ENCODE measurements at regions not wholly inside any gene's neighbourhood (a gene's known extent, or its start where the extent isn't known, plus 50 kb on each side); places are given as distances from the start of the nearest gene placed in this dataset.

DNA sequence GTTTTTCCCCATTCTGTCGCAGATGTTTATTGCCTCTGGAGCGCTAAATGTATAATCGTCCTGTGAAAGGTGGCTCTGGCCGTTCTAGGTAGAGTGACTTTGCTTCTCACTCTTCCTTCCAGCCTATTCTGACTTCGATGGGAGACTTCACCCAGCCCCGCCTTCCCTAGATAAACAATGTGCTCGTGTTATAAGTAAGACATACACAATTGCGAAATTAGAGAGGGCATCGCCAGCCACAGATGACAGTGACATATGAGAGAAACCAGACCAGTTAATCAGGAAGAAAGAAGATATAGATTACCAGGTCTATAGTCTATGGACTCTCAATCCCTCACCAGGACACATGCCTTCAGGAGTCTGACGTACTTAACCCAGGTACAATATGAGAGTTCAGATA is 1050.5 kb upstream of the AUTS2 start:
- Histone ChIP-seq H4K20me1 (ENCODE audit: control insufficient read depth, insufficient read depth, low read depth, low read length) (no peaks in the 10 kb centered on the region), H3K36me3 (ENCODE audit: control insufficient read depth, low read length) (no peaks in the 10 kb centered on the region), H3K79me2 (ENCODE audit: control insufficient read depth, low read length) (no peaks in the 10 kb centered on the region), H3K9me3 (ENCODE audit: control insufficient read depth, insufficient read depth, low read length) (no peaks in the 10 kb centered on the region), H3K27ac (ENCODE audit: low read depth, low read length) (no peak overlapping the region), H3K27me3 (ENCODE audit: control insufficient read depth, low read length) (no peaks in the 10 kb centered on the region), H3K4me1 (ENCODE audit: control insufficient read depth, low read length) (no peaks in the 10 kb centered on the region), H3F3A (ENCODE audit: control insufficient read depth, insufficient read depth) (no peaks in the 10 kb centered on the region), H3K4me3 (ENCODE audit: low read length) (no peak overlapping the region), H3K4me2 (ENCODE audit: low read length) (no peak overlapping the region), H3K9me2 (replicated peaks; ENCODE audit: control insufficient read depth, low read length) (no peaks in the 10 kb centered on the region)
- no peak for TF ChIP-seq EZH2phosphoT487 (IDR thresholded peaks at IDR 0.05; ENCODE audit: borderline replicate concordance, low read length)
- no peak for TF ChIP-seq CTCF (IDR thresholded peaks at IDR 0.05; ENCODE audit: low read depth, low read length, poor library complexity, severe bottlenecking)

DNA sequence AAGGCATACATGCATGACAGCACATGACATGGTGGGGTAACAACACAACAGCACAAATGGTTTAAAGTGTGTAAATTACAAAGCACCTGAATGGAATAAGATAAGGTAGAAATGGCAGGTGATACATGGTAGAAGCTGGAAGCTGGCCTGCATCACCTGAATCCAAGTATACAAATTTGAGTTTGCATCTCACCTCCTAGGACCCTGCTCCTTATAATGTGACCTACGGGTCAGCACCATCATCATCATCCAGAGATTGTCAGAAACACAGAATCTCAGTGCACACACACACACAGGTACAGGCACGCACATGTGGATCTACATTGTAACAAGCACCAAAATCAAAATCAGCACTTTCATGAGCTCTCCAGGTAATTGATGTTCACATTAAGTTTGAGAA is 1048.2 kb upstream of the AUTS2 start:
- H3K4me2 ChIP-seq (ENCODE audit: low read length): no peak overlapping the region

DNA sequence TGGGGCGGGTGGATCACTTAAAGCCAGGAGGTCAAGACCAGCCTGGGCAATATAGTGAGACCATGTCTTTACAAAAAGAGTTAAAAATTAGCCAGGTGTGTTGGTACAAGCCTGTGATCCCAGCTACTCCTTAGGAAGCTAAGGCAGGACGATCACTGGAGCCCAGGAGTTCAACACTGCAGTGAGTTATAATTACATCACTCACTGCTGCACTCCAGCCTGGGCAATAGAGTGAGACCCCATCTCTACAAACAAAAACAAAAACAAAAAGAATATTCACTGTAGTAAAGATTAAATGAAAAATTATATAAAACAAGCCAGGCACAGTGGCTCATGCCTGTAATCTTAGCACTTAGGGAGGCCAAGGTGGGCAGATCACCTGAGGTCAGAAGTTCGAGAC is 1047.6 kb upstream of the AUTS2 start:
- no peaks in the 10 kb centered on the region for H3K36me3 ChIP-seq (ENCODE audit: control insufficient read depth, low read length)
- H3F3A ChIP-seq (ENCODE audit: control insufficient read depth, insufficient read depth): no peaks in the 10 kb centered on the region
- H3K79me2 ChIP-seq (ENCODE audit: control insufficient read depth, low read length): no peaks in the 10 kb centered on the region
- no peaks in the 10 kb centered on the region for H3K9me3 ChIP-seq (ENCODE audit: control insufficient read depth, insufficient read depth, low read length)
- H3K27me3 ChIP-seq (ENCODE audit: control insufficient read depth, low read length): no peaks in the 10 kb centered on the region
- no peak overlapping the region for H3K4me2 ChIP-seq (ENCODE audit: low read length)
- H3K4me1 ChIP-seq (ENCODE audit: control insufficient read depth, low read length): no peaks in the 10 kb centered on the region
- no peak overlapping the region for H3K27ac ChIP-seq (ENCODE audit: low read depth, low read length)
- TF ChIP-seq CTCF (IDR thresholded peaks at IDR 0.05; ENCODE audit: low read depth, low read length, poor library complexity, severe bottlenecking) (no peak), EZH2phosphoT487 (IDR thresholded peaks at IDR 0.05; ENCODE audit: borderline replicate concordance, low read length) (no peak)
- H4K20me1 ChIP-seq (ENCODE audit: control insufficient read depth, insufficient read depth, low read depth, low read length): no peaks in the 10 kb centered on the region
- no peak overlapping the region for H3K4me3 ChIP-seq (ENCODE audit: low read length)
- no peaks in the 10 kb centered on the region for H3K9me2 ChIP-seq (replicated peaks; ENCODE audit: control insufficient read depth, low read length)

More for the DNA sequence above, 1048.2 kb upstream of the AUTS2 start:
- H3F3A ChIP-seq (ENCODE audit: control insufficient read depth, insufficient read depth): no peaks in the 10 kb centered on the region
- H3K36me3 ChIP-seq (ENCODE audit: control insufficient read depth, low read length): no peaks in the 10 kb centered on the region
- H4K20me1 ChIP-seq (ENCODE audit: control insufficient read depth, insufficient read depth, low read depth, low read length): no peaks in the 10 kb centered on the region
- TF ChIP-seq EZH2phosphoT487 (IDR thresholded peaks at IDR 0.05; ENCODE audit: borderline replicate concordance, low read length): no peak
- no peak for TF ChIP-seq CTCF (IDR thresholded peaks at IDR 0.05; ENCODE audit: low read depth, low read length, poor library complexity, severe bottlenecking)
- no peaks in the 10 kb centered on the region for H3K9me2 ChIP-seq (replicated peaks; ENCODE audit: control insufficient read depth, low read length)
- H3K27ac ChIP-seq (ENCODE audit: low read depth, low read length): no peak overlapping the region
- H3K9me3 ChIP-seq (ENCODE audit: control insufficient read depth, insufficient read depth, low read length): no peaks in the 10 kb centered on the region
- no peaks in the 10 kb centered on the region for H3K79me2 ChIP-seq (ENCODE audit: control insufficient read depth, low read length)
- no peaks in the 10 kb centered on the region for H3K27me3 ChIP-seq (ENCODE audit: control insufficient read depth, low read length)
- no peak overlapping the region for H3K4me3 ChIP-seq (ENCODE audit: low read length)
- H3K4me1 ChIP-seq (ENCODE audit: control insufficient read depth, low read length): no peaks in the 10 kb centered on the region

GRCh38 chr7:68556537-68556936 is 1041.7 kb upstream of the AUTS2 start:
- H4K20me1 ChIP-seq (ENCODE audit: control insufficient read depth, insufficient read depth, low read depth, low read length): no peaks in the 10 kb centered on the region
- no peaks in the 10 kb centered on the region for H3K9me2 ChIP-seq (replicated peaks; ENCODE audit: control insufficient read depth, low read length)
- TF ChIP-seq CTCF (IDR thresholded peaks at IDR 0.05; ENCODE audit: low read depth, low read length, poor library complexity, severe bottlenecking): no peak
- no peak for TF ChIP-seq EZH2phosphoT487 (IDR thresholded peaks at IDR 0.05; ENCODE audit: borderline replicate concordance, low read length)

More at GRCh38 chr7:68556537-68556936, 1041.7 kb upstream of the AUTS2 start:
- no peaks in the 10 kb centered on the region for H3K9me3 ChIP-seq (ENCODE audit: control insufficient read depth, insufficient read depth, low read length)
- no peak overlapping the region for H3K4me3 ChIP-seq (ENCODE audit: low read length)
- H3K27ac ChIP-seq (ENCODE audit: low read depth, low read length): no peak overlapping the region
- H3K79me2 ChIP-seq (ENCODE audit: control insufficient read depth, low read length): no peaks in the 10 kb centered on the region
- no peaks in the 10 kb centered on the region for H3K36me3 ChIP-seq (ENCODE audit: control insufficient read depth, low read length)
- H3K4me2 ChIP-seq (ENCODE audit: low read length): no peak overlapping the region
- no peaks in the 10 kb centered on the region for H3K27me3 ChIP-seq (ENCODE audit: control insufficient read depth, low read length)
- H3K4me1 ChIP-seq (ENCODE audit: control insufficient read depth, low read length): no peaks in the 10 kb centered on the region
- no peaks in the 10 kb centered on the region for H3F3A ChIP-seq (ENCODE audit: control insufficient read depth, insufficient read depth)

Data from DOHH2 (cell line).